GM19452 (cell line): ENCODE measurements at regions not wholly inside any gene's neighbourhood (a gene's known extent, or its start where the extent isn't known, plus 50 kb on each side); places are given as distances from the start of the nearest gene placed in this dataset.
A peak's percentile ranks its signal among the peaks of the same experiment; 100 is the strongest.
"Not testable (repeated sequence)": the region's sequence is repeated elsewhere in the genome, so short reads cannot be mapped to it uniquely, and the experiment has no call there.

Experiments
- ATAC-seq: cut with Tn5 transposase; IDR thresholded peaks from one replicate; pipeline ENCODE4 v1.9.1; 2021; ENCODE audit not compliant: unreplicated experiment

GRCh38 chr13:89281331-89281730 is 1610.2 kb downstream of the SLITRK5 start:
- ATAC-seq: no peak

DNA sequence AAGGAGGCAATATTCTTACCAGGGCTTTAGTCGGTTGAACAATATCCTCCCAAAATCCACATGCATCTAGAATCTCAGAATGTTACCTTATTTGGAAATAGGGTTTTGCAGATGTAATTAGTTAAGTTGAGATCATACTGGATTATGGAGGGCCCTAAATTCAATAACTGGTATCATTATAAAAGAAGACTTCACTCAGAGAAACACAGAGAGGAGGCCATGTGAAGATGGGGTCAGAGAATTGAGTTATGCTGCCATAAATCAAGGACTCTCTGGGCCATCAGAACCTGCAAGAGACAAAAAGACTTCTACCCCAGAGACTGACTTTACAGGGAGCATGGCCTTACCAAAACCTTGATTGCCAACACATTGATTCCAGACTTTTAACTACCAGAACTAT is 1611.1 kb downstream of the SLITRK5 start:
- ATAC-seq: no peak

- no peak for ATAC-seq
These were observed 1616.2 kb downstream of the SLITRK5 start for GRCh38 chr13:89287381-89287780.

GRCh38 chr13:89294115-89294867 is 1623.1 kb downstream of the SLITRK5 start:
- no peak for ATAC-seq

DNA sequence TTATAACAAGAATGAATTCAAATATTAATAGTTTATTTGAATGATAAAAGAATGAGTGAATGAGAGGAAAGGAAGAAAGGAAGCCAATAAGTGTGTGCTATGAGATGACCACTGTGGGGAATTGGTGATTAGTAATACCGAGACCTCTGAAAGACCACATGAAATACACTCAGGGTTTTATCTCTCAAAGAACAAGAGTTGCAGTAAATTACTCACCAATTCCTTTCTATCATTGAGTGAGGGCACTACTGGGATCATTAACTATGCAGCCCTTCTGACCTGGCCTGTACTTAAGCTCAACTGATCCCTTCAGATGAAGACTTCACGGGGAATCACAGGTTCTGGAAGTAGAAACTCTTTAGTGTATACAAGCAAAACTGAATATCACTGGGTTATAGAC is 1636.1 kb downstream of the SLITRK5 start:
- no peak for ATAC-seq

GRCh38 chr13:89310943-89311672 is 1639.9 kb downstream of the SLITRK5 start:
- no peak for ATAC-seq

DNA sequence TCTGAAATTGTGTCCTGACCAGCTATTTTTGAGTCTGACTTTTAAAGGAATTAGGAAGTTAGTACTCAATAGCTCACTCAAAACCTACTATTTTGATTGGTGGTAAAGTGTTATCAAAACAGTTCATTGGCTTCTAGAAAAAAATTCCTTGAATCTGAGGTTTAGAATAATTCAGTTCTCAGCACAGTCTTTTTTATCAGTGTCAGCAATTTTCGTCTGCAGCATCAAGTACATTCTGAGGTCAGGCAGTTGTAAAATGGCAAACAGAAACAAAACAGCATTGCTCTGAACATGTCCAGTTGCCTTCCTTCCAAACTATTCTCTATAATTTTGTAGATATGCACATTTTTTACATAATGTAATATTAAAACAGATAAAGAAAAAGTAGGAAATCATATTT is 1644.1 kb downstream of the SLITRK5 start:
- no peak for ATAC-seq

DNA sequence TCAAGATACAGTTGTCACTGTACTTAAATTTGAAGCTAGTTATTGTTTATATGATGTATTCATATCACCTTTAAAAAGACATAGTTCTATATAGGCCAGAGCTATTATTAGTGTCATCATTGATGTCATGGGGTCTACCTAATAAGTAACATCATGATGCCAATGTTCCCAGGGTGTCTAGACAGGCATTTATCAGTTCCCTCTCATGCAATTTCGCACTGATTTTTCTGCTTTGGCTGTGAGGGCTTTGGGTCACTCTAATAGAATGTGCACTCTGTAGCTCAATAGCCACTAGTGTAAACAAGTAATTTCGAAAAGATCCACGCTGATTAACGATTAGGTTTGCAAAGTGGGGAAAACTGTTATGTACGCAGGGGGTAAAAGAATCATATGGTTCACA is 1651.3 kb downstream of the SLITRK5 start:
- ATAC-seq: no peak

GRCh38 chr13:89324582-89324981 is 1653.4 kb downstream of the SLITRK5 start:
- ATAC-seq: no peak

DNA sequence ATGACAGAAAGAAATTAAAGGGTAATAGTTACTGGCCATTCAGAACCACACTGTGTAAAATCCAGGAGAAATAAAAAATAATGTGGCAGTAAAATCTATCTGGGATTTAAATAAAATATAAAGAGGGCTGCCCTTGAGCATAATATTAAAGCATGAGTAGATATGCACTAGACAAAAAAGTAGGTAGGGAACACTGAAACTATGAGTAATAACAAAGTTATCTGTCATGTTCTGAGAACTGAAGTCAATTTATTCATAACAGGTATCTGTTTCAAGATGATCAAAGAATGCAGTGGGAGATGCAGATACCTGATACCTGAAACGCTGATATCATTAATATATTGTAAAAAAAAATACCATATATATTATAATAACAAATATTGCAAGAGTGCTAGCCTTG is 1672.0 kb downstream of the SLITRK5 start:
- ATAC-seq: no peak

DNA sequence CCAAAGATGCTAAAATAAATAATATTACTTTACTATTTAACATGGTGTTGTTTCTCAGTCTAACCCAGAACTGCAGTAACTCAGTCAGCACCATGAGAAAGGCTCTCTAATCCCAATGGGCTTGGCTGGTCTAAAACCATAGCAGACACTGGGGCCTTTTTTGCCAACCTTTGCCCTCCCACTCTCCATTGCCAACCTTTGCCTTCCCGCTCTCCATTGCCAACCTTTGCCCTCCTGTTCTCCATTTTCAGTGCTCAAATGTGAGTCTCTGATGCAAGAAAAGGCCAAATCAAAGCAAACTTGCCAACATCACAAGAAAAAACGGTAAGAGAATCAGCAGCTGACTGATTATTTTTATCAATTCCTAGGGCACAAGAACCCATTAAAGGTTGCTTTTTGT is 1681.2 kb downstream of the SLITRK5 start:
- no peak for ATAC-seq

- ATAC-seq: no peak
These were observed 1690.7 kb downstream of the SLITRK5 start for GRCh38 chr13:89361909-89362308.

DNA sequence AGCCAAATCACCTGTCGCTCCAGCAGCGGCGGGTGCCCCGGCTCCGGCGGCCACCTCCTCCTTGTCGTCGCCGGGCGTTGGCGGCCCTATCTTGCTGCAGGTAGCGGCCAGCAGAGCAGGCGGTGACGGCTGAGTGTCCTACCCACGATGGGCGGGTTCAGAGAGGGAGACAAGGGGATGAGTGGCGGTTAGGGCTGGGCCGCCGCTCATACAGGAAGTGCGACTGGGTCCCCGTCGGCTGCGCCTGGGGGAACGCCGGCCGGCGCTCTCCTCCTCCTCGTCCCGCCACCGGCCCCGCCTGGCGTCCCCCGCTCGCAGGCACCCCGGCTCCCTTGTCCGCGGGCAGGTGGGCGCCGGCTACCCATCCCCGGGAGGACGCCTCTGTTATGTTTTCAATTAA is 1692.0 kb downstream of the SLITRK5 start:
- ATAC-seq: no peak

DNA sequence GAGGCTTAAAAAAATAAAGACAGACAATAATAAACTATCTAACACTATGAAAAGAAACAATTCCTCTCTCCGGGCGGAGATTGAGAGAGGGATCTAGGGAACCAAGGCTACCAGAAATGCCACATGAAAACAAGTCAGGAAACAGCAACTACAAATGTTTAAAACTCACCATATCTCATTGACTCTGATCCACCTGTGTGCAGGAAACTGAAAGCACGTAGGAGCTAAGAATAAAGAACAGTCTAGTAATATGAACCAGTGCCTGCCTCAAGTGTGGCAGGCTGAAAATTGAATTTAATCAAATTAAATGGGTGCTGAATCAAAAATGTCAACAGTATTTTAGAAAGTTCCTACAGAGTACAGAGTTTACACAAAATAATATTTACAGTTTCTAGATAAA is 1701.0 kb downstream of the SLITRK5 start:
- ATAC-seq: no peak

- ATAC-seq: no peak
These were observed 1704.7 kb downstream of the SLITRK5 start for GRCh38 chr13:89375839-89376238.

DNA sequence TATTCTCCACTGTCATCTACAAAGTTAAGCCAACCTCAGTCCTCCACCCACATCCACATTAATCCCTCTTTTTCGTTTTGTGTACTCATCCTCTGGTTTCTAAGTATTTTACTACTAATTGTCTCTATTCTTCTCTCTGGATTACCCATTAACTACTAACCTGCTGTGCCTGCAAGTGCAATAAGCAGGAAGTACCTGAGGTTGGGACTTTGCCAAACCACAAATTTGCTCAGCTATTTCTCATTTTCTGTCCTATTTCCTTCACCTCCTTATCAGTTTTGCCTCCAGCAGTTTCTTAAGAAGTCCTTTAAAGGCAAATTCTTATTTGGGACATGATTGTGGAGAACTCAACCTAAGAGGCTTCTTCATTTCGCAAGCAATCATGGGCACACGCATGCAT is 1708.9 kb downstream of the SLITRK5 start:
- peak; percentile 69 for ATAC-seq

DNA sequence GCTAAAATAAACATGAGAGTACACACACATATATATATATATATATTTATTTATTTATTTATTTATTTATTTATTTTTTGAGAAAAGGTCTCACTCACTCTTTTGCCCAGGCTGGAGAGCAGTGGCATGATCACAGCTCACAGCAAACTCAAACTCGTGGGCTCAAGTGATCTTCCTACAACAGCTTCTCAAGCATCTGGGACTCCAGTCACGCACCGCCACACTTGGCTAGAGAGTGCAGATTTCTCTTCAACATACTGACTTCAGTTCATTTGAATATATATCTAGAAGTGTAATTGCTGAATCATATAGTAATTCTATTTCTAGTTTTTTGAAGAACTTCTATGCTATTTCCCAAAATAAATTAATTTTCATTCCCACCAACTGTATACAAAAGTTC is 1711.8 kb downstream of the SLITRK5 start:
- no peak for ATAC-seq

GRCh38 chr13:89383891-89384290 is 1712.7 kb downstream of the SLITRK5 start:
- no peak for ATAC-seq

- ATAC-seq: no peak
These were observed 1722.7 kb downstream of the SLITRK5 start for GRCh38 chr13:89393758-89394304.

DNA sequence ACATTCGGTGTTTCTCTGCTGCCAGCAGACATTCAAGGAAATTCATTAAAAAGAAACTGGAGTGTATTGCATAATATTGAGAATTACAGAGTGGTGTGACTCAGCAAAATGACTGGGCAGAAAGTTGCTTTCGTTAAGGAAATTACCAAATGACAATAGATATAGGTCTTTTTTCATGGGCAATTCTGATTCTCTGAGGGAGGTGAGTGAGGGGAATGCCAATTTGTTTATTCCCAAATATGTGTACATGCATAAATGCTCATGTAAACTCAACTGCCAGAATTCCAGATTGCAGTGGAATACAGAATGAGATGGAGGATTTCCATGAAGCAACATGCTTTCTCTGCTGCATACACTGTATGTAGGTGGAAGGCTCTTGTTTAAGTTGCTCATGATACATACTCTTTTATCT is 1730.1 kb downstream of the SLITRK5 start:
- ATAC-seq: no peak

DNA sequence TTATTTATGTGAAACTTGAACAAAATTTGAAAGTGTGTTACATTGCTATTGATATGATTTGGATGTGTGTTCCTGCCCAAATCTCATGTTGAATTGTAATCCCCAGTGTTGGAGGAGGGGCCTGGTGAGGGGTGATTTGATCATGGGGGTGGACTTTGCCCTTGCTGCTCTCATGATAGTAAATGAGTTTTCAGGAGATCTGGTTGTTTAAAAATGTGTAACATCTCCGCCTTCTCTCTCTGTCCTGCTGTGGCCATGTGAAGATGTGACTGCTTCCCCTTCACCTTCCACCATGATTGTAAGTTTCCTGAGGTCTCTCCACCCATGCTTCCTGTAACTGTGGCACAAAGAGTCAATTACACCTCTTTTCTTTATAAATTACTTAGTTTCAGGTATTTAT is 1731.0 kb downstream of the SLITRK5 start:
- no peak for ATAC-seq

- ATAC-seq: not testable (repeated sequence)
These were observed 1734.9 kb downstream of the SLITRK5 start for GRCh38 chr13:89406096-89406495.
